Testis (tissue), 2 donors: ENCODE measurements at regions not wholly inside any gene's neighbourhood (a gene's known extent, or its start where the extent isn't known, plus 50 kb on each side); places are given as distances from the start of the nearest gene placed in this dataset.

Experiments
- POLR2A ChIP-seq: fragments of 450-650 bp; IDR thresholded peaks from one replicate; pipeline ENCODE4 v1.6.1; 2017; ENCODE audit warnings: antibody characterized with exemption, mild to moderate bottlenecking, moderate library complexity
- TF ChIP-seq, protein P1 (sequence below), 3 experiments: fragments of 450-650 bp in 2 of 3; fragments of 200-600 bp in 1 of 3; sonication (generic) in 1 of 3; IDR thresholded peaks; one replicate each; pipeline ENCODE4 v1.5.1; 2016 to 2019; ENCODE audit warnings: antibody characterized with exemption in 3 of 3, mild to moderate bottlenecking in 2 of 3, moderate library complexity in 1 of 3

DNA sequence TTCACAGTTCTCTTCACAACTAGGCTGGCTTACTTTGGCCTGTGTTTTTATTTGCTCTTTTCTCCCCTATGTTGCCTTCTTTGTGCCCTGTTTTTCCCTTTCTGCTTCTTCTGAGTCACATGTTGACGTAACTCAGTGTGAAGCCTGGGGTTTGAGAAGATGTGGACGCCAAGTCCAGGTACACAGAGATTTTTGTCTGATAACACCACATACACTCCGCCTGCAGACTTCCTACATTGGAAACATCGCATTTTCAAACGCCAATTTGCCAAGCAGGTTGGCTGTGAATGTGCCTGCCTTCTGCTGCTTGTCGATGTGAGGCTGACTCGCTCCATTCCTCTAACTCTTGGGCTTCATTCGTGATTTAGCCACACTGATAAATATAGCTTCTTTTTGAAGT, 62.6 kb upstream of the FN1 start:
- TF ChIP-seq, protein P1, sequence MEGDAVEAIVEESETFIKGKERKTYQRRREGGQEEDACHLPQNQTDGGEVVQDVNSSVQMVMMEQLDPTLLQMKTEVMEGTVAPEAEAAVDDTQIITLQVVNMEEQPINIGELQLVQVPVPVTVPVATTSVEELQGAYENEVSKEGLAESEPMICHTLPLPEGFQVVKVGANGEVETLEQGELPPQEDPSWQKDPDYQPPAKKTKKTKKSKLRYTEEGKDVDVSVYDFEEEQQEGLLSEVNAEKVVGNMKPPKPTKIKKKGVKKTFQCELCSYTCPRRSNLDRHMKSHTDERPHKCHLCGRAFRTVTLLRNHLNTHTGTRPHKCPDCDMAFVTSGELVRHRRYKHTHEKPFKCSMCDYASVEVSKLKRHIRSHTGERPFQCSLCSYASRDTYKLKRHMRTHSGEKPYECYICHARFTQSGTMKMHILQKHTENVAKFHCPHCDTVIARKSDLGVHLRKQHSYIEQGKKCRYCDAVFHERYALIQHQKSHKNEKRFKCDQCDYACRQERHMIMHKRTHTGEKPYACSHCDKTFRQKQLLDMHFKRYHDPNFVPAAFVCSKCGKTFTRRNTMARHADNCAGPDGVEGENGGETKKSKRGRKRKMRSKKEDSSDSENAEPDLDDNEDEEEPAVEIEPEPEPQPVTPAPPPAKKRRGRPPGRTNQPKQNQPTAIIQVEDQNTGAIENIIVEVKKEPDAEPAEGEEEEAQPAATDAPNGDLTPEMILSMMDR (IDR thresholded peaks at IDR 0.05): no peak
- no peak for TF ChIP-seq POLR2A
